VCaP (cell line): ENCODE measurements at regions not wholly inside any gene's neighbourhood (a gene's known extent, or its start where the extent isn't known, plus 50 kb on each side); places are given as distances from the start of the nearest gene placed in this dataset.

Experiments used
- H3K27ac ChIP-seq: fragments of 450-650 bp; 2 replicates; pipeline ENCODE4 v1.5.1; 2017
- TF ChIP-seq, protein P1 (sequence below): fragments of 450-650 bp; conservative IDR thresholded peaks from 2 replicates; pipeline ENCODE4 v1.5.1; 2017; ENCODE audit warnings: mild to moderate bottlenecking, moderate library complexity

DNA sequence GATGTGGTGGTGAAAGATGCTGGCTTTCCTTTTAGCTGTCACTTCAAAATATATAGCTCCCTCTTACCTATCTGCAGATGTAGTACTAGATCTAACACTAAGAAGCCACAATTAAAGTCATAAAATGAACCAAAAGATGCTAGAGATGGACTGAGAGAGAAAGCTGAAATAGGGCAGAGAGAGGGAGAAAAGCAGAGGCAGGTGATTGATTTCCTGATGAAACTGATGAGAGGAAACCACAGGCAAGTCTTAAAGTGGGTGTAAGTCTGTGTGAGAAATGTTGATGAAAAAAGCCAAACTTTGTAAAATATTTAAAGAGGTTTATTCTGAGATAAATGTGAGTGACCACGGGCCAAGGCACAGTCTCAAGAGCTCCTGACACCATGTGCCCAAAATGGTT lies 194.3 kb upstream of the MBL2 start:
- H3K27ac ChIP-seq: no peak overlapping the region
- TF ChIP-seq, protein P1, sequence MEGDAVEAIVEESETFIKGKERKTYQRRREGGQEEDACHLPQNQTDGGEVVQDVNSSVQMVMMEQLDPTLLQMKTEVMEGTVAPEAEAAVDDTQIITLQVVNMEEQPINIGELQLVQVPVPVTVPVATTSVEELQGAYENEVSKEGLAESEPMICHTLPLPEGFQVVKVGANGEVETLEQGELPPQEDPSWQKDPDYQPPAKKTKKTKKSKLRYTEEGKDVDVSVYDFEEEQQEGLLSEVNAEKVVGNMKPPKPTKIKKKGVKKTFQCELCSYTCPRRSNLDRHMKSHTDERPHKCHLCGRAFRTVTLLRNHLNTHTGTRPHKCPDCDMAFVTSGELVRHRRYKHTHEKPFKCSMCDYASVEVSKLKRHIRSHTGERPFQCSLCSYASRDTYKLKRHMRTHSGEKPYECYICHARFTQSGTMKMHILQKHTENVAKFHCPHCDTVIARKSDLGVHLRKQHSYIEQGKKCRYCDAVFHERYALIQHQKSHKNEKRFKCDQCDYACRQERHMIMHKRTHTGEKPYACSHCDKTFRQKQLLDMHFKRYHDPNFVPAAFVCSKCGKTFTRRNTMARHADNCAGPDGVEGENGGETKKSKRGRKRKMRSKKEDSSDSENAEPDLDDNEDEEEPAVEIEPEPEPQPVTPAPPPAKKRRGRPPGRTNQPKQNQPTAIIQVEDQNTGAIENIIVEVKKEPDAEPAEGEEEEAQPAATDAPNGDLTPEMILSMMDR: no peak

- TF ChIP-seq, protein P1: no peak
- no peak overlapping the region for H3K27ac ChIP-seq
These were observed 193.4 kb upstream of the MBL2 start for GRCh38 chr10:52965938-52966401.

DNA sequence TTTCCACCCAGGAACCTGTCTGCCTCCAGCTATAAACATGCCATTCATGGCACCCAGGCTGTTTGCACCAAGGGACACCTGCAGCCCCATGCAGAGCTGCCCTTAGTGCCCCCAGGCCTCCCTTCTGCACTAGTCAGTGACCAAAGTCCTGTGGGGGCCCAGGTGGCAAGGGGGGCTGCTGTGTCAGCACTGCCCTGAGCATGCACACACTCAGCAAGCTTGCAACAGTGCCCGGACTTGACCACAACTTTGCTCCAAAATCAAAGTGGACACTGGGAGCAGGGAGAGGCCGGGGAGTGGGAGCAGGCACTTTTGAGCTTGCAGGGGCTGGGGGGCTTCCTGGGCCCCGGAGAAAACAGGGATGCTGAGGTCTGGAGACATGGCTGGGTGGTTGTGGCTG lies 192.9 kb upstream of the MBL2 start:
- TF ChIP-seq, protein P1: no peak
- H3K27ac ChIP-seq: no peak overlapping the region

DNA sequence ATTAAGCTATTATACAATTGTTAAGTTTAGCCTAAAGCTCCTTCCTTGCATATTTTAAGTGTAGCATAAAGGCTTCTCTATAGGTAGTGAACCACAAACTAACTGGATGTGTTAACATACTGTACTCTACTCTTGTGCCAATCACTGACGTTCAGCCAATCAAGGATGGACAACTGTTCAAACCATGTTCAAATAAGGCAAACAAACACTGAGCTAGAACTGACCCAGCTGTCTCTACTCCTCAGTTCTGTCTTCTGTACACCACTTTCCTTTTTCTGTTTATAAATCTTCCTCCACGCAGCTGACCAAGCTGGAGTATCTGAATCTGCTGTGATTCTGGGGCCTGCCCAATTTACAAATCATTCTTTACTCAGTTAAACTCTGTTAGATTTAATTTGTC lies 188.7 kb upstream of the MBL2 start:
- TF ChIP-seq, protein P1: no peak
- no peak overlapping the region for H3K27ac ChIP-seq

DNA sequence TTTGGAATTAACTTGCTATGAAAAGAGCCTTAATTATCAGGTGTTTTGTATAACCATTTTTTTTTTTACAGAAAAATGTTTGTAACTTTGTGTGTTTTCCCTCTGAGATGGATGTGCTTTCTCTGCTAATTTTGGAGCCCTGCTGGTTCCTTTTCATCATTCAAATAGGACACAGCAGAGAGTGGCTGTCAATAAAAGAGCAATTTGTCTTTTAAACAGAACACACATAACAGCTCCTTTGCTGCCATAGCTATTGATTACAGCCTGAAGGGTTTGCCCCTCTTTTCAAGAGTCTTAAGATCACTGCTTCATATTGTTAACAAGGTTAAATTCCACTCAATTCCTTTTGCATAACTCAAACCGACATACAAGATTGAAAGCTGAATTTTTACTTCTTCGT lies 187.2 kb upstream of the MBL2 start:
- H3K27ac ChIP-seq: no peak overlapping the region
- TF ChIP-seq, protein P1: no peak

GRCh38 chr10:52956861-52957260 lies 184.3 kb upstream of the MBL2 start:
- TF ChIP-seq, protein P1: no peak
- no peak overlapping the region for H3K27ac ChIP-seq

- TF ChIP-seq, protein P1: no peak
- no peak overlapping the region for H3K27ac ChIP-seq
These were observed 183.9 kb upstream of the MBL2 start for GRCh38 chr10:52956461-52956860.

GRCh38 chr10:52955337-52955736 lies 182.8 kb upstream of the MBL2 start:
- TF ChIP-seq, protein P1: no peak
- H3K27ac ChIP-seq: no peak overlapping the region
